GM19395 (cell line): ENCODE measurements at regions not wholly inside any gene's neighbourhood (a gene's known extent, or its start where the extent isn't known, plus 50 kb on each side); places are given as distances from the start of the nearest gene placed in this dataset.

ENCODE experiments used
- ATAC-seq: cut with Tn5 transposase; IDR thresholded peaks from one replicate; pipeline ENCODE4 v1.9.1; 2021; ENCODE audit warnings: mild to moderate bottlenecking, moderate library complexity; ENCODE audit not compliant: unreplicated experiment

DNA sequence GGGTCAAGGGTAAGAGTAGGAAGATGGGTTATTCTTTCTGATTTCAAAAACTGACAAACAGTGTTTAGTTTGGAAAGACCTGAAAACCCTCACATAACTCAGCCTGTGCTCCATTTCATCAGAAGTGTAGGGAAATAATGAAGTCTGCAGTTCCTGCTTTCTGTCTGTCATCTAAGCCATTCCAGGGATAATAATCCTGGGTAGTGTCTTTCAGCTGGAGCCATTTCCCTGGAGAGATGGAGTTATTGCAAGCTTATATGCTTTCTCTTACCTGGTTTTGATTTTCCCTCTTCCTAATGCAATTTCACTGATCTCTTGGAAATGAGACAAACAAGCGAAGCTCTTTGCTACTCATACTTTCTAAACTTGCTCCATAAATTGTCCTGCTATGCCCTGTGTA, 824.8 kb upstream of the LCORL start:
- ATAC-seq = no peak

DNA sequence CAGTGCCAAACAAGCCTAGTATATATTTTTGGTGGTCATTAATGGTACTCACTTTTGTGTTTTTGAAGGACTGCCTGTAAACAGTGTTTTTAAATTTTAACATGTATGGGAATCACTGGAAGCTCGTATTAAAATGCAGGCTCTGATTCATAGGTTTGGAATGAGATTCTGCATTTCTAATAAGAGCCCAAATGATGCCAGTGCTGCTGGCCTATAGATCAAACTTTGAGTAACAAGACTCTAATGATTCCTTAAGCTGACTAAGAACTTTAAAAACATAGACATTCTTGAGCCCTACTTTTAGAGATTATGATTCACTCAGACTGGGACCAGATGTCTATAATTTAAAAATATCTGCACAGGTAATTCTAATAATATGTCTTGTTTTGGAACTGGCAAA, 823.2 kb upstream of the LCORL start:
- ATAC-seq = no peak

DNA sequence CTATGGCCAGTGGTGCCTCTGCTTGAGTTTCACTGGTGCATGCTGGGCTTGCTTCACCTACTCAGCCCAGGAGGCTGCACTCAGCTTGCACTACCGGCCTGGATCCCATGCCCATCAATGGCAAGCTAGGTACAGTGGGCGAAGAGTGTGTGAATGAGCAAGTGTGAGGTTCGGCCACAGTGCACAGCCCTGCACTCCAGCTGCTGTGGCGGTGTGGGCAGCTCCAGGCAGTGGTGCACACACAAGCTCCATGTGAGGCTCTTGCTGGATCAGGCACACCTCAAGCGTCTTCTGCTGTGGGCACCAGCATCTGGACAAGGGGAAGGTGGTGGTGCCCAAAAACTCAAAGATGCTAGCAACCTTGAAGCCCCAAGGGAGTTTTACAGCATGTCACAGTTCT, 820.9 kb upstream of the LCORL start:
- ATAC-seq = no peak

DNA sequence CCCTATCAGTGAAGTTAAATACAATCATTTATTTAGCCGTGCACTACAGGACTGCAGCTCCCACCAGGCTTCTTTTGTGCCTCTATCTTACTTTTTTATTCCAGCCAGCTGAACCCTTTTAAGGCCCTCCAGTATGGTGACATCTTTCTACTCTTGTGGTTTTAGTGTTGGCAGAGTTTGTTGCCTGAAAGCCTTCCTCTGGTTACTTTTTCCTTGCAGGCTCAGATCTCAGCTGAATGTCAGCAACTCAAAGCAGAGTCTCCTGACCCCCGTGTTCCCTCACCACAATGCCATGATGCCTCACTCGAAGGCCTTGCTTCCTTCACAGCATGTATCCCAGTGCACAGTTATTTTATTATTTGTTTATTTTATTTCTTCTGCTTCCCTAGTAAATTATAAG, 818.9 kb upstream of the LCORL start:
- ATAC-seq = no peak

DNA sequence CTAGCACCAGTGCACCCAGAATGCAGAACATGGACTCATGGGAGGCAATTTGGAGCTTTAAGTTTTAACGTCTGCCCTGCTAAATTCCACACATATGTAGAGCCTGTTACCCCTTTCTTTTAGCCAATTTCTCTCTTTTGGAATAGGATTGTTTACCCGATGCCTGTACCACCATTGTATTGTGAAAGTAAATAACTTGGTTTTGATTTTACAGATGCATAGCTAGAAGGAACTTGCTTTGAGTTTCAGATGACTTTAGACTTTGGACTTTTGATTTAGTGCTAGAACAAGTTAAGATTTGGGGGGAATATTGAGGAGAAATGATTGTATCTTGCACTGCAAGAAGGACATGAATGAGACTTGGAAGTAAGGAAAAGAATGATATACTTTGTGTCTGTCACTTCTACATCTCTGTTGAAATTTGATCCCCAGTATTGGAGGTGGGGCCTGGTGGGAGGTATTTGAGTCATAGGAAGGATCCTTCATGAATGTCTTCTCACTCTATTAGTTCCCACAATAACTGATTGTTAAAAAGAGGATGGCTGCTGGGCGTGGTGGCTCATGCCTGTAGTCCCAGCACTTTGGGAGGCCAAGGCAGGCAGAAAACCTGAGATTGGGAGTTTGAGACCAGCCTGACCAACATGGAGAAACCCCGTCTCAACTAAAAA, 794.8 kb upstream of the LCORL start:
- no peak for ATAC-seq

DNA sequence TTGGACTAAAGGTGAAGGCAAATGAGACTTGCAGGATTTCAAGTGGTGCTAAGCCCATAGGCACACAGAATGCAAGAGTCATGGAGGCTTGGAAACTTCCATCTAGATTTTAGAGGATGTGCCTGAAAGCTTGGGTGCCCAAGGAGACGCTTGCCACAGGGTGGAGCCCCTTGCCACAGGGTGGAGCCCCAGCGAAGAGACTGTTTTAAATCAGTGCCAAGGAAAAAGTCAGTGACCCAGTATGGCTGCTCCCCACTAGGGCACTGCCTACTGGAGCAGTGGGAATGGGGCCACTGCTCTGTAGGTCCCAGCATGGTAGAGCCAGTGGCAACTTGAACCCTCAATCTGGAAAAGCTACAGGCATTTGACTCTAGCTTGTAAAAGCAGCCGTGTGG, 794.2 kb upstream of the LCORL start:
- no peak for ATAC-seq

DNA sequence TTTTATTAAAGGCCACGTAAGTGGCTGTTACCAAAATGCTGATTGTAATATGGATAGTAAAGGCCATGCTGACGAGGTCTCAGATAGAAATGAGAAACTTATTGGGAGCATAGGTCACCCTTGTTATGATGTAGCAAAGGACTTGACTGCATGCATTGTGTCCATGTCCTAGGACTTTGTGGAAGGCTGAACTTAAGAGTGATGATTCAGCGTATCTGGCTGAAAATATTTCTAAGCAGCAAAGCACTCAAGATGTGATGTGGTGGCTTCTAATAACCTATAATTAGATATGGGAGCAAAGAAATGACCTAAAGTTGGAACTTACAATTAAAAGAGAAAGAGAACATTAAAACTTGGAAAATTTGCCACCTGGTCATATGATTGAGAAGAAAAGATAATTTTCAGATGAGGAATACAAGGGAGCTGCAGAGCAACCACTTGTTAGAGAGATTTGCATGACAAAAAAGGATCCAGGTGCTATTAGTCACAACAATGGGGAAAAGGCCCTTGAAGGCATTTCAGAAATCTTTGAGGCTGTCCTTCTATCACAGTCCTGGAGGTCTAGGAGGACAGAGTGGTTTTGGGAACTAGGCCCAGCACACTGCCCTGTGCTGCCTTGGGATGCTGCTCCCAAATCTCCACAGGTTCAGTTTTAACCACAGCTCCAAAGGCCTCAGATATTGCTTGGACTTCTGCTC, 793.7 kb upstream of the LCORL start:
- no peak for ATAC-seq

DNA sequence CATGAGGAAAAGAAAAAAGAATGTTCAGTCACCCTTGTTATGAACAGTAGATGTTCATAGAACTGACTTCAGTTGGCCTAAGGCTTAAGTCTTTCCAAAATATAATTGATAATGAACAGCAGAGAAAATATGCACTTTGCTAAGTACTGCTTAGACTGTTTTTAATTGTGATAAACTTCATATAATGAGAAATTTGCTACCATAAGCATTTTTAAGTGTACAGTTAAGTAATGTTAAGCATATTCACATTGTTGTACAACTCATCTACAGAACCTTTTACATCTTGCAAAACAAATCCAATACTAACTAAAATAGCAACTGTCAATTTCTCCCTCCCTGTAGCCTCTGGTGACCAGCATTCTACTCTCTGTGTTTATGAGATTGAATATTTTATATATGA, 792.2 kb upstream of the LCORL start:
- ATAC-seq = no peak

DNA sequence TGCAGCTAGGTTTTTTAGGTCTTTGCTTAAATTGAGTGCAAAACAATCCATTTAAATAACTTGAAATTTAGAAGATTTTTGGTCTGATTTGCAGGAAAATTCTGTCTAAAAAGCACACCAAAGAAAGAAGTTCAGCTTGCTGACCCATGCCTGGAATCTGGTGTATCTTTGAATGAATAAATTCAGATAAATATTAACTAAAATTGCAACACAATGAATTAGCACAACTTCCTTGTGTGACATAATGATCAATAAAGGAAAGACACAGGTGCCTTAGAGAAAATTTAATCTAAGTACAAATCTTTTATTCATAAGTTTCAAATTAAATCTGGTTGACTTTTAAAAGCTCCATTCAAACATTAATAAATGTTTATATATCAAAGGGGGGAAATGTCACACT, 791.5 kb upstream of the LCORL start:
- ATAC-seq = no peak

DNA sequence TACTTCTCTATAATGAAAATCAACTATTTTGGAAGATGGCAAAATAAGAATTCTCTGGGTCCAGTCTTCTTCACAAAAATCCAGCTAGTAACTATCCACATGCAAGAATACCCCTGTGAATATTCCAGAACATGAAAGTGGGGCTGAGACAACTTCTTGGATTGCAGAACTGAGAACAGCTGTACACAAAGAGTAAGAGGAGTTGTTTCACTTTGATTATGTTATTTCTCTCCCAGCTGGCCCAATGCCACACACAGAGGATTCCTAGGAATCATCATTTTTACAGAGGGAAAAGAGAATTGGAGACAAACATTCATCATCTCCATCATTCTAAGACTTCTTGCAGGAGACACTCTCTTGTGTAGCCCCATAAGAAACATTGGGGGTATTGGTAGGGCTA, 782.2 kb upstream of the LCORL start:
- no peak for ATAC-seq

DNA sequence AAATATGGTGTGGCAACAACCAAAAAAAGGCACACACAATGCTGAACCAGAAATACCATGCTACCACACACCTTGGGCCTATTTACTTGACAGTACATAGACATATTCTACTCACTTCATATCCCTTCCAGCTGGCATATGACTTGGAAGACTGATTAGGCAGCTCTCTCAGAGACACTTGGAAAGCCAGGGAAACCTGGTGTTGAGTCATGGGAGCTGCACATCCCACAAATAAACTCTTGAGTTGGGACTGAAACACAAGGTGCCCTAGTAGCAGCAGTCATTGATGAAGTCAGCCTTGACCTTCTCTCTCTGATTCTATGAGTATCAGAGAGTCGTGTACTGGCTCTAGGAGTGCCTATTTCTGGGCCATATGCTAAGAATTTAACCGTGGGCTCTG, 776.6 kb upstream of the LCORL start:
- ATAC-seq = no peak

DNA sequence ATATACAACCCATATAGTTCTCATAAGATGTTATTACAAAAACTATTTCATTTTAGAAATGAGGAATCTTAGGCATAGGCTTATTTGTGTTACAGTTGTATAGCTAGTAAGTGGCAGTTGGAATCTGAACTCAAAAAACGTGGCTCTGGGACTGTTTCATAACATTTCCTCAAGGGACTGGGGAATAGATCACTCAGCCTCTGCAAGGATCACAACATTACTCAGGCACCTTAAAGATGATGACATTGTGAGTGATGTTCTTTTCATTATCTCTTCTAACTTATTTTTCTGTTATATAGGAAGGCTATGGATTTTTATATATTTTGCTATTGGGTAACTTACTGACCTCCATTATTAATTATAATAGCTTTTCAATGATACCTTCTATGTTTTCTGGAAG, 774.2 kb upstream of the LCORL start:
- ATAC-seq = no peak

DNA sequence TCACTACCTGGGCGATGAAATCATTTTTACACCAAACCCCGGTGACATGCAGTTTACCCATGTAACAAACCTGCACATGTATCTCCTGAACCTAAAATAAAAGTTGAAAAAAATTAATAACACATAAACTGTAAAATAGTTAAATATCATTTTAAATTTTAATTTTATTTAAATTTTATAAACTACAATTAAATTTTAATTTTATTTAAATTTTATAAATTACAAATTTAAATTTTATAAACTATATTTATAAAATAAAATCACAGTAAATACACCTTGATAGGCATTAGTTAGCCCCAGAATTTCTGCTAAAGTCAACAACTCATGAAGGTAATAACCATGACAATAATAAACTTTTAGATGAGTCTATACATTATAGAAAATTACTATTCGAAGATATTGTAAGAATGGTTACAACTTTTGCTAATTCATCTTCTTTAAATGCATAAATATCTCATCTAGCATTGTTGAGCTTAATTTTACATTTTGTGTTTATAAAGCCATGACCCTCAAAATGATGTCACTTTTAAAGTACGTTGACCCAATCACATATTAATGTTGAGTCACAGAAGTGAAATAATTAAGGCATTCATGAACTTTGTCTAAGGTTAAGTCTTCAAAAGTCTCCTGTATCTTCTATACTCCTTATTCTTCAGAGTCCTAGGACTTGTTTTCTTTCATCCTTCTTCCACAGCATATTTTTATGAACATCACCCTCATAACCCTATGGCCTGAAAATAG, 755.8 kb upstream of the LCORL start:
- no peak for ATAC-seq

DNA sequence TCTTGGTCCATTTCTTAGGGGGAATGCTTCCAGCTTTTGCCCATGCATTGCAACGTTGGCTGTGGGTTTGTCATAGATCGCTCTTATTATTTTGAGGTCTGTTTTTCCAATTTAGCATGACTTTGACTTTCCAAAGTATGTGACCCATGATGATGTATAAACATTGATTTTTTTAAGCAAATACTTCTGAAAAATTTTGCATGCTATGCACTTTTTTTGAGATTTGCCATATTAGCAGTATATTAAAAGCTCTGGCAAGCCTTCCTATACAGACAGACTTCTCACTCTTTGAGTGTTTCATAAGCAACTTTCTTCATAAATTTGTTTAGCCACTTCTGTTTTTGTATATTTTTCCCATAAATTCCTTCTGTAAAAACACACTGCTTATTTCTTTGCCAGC, 746.4 kb upstream of the LCORL start:
- no peak for ATAC-seq

DNA sequence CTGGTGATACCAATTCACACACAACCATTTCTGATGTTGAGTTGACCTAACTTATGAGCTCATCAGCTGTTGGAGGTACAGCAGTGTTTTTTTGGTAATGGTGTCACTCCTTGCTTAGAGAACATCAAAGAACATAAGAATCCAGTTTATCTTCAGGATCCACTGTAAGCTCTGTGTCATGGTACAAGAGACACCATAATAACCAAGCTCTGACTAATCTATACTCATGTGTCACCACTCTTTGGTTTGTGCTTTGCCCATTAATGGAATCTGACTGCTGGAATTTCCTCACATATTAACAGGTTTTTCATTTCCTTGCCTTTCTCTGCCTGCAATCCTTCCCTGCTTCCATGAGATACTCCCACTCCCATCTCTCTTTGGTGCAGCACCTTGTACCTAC, 735.1 kb upstream of the LCORL start:
- no peak for ATAC-seq

DNA sequence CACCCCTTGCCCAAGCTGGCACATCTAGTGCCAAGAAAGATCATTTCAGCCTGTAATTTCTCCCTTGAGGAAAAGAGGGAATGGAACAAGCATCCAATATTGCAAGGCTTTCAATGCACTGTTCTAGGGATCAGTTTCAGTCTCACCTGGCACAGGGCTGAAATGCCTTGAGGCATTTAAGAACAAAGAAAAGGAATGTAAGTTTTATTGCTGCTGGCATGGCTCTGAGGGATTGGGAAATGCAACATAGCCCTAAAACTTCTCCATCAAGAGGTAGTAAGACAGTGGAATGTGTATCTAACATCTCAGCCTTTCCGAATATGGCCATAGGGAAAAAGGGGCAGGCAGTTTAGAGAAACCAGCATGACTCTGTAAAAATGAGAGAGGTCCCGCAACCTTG, 732.6 kb upstream of the LCORL start:
- ATAC-seq = no peak

DNA sequence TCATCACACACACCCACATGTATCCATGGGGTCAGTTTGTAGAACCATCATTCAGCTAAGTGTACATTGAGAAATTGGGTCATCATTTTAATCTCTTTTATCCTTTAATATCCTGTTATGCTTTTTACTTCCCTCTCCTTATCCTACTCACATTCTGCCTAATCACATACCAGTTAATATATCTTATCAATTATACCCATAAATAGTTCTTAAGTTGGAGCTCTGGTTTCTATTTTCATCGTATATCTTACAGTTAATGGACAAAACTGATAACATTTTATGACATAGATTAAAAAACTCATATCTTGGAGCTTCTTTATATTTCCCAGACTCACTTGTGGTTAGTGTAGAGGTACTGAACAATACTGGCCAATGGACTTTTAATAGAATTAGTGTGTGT, 729.5 kb upstream of the LCORL start:
- no peak for ATAC-seq

DNA sequence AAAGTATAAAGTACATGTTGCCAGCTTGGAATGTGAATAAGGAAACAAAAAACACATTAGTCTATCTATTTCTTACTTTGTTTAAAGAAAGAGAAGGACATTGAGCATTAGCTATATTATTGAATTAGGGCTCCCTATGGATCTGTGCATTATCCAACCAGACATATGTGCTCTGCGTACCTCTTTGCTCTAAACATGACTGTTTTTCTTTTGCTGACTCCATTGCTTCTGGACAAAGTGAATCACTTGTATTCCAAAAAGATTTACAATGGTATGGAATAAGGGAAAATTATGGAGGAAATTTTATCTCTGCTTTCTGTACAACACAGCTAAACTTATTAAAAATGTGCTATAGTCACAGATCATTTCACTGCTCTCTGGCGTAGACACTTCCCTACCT, 727.8 kb upstream of the LCORL start:
- no peak for ATAC-seq

DNA sequence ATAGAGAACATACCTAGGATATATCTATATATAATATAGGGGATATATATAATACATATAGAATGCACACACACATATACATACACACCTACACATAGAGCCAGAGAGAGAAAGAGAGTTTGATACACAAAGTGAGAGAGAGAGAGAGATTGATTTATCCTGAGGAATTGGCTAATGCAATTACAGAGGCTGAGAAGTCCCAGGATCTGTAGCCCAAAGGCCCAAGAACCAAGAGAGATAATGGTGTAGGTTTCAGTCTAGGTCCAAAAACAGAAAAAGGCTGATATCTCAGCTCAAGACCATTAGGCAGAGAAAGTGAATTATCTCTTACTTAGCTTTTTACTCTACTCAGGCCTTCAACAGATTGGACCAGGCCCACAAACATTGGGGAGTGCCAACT, 715.0 kb upstream of the LCORL start:
- ATAC-seq = no peak

DNA sequence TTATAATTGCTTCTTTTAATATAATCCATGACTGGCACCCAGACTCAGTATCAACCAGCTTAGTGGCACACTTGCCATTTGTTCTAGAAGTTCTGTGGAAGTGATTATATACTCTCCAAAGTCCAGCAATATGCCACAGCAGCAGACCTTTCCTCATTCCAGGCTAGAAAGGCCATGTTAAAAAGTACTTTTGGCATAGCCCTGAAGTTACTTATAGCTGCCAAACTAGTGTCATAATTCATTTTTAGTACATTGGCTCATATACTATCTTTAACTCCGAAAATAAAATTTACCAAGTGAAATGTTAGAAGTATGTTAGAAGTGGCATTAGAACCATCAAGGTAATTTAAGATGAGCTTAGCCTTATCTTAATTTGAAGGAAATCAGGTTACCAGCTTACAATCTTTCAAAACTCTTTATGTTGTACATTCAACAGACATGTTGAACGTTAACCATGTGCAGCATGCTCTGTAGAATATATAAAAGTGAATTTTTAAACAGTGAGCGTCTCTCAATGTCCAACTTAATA, 714.2 kb upstream of the LCORL start:
- ATAC-seq = no peak

DNA sequence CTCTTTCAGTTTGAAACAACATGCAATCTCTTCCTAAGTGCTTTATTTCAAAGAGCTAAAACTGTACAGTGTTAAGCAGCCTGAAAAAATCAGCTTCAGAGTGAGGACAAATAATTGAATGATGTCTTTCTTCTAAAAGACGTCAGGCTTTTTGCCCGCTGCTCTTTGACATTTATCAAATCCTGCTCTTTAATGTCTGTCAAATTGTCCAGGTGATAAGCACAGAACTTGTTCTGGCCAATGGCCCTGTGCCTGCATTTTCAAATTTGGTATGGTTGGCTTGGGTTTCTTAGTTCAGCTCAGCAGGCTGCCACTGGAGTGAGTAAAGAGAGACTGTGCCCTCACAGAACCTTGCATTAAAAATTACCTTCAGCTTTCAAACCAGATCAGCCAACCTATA, 712.9 kb upstream of the LCORL start:
- no peak for ATAC-seq

DNA sequence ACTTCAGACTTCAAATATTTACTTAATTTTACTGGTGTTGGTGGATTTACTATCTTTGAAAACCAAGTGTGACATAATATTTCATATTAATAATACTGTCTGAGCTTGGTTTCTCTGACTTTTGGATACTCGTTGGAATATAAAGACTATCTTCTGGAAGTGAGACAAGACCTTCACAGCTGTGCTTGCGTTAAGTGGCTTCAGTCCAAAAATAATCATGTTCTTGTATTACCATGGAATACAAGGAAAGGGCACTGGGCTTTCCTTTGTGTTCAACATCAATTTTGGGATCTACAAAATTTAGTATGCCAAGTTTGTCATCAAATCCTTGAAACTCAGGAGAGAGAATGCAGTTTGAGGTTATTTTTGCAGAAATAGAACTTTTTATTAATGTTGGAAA, 712.4 kb upstream of the LCORL start:
- ATAC-seq = no peak
